GM12874 (cell line): ENCODE measurements at regions not wholly inside any gene's neighbourhood (a gene's known extent, or its start where the extent isn't known, plus 50 kb on each side); places are given as distances from the start of the nearest gene placed in this dataset.

Source experiments
- TF ChIP-seq, protein P1 (sequence below): IDR thresholded peaks from 2 replicates; pipeline ENCODE4 v1.5.1; 2011; ENCODE audit warnings: low read depth, mild to moderate bottlenecking, control low read depth, low read length, moderate library complexity; ENCODE audit not compliant: insufficient read depth

- TF ChIP-seq, protein P1, sequence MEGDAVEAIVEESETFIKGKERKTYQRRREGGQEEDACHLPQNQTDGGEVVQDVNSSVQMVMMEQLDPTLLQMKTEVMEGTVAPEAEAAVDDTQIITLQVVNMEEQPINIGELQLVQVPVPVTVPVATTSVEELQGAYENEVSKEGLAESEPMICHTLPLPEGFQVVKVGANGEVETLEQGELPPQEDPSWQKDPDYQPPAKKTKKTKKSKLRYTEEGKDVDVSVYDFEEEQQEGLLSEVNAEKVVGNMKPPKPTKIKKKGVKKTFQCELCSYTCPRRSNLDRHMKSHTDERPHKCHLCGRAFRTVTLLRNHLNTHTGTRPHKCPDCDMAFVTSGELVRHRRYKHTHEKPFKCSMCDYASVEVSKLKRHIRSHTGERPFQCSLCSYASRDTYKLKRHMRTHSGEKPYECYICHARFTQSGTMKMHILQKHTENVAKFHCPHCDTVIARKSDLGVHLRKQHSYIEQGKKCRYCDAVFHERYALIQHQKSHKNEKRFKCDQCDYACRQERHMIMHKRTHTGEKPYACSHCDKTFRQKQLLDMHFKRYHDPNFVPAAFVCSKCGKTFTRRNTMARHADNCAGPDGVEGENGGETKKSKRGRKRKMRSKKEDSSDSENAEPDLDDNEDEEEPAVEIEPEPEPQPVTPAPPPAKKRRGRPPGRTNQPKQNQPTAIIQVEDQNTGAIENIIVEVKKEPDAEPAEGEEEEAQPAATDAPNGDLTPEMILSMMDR = no peak
These were observed 265.3 kb upstream of the TBX3 start for GRCh38 chr12:114949058-114949820.

DNA sequence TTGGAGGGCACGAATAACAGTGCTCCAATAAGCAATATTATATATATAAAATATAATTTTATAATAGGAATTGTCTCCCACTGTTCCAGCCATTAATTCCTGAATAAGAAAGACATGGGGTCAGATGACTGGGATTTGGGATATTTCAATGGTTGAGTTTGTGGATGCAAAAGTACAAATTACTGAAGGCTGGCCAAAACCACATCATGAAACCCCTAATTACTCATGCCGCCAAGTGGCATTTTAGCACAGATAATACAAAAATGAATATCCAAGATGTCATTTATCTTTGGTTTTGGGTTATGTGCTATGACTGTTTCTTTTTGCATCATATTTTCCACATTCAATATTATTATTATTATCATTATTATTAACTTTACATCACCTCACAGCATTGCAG lies 261.4 kb upstream of the TBX3 start:
- TF ChIP-seq, protein P1 = no peak

GRCh38 chr12:114944736-114945135 lies 260.8 kb upstream of the TBX3 start:
- TF ChIP-seq, protein P1 = no peak

DNA sequence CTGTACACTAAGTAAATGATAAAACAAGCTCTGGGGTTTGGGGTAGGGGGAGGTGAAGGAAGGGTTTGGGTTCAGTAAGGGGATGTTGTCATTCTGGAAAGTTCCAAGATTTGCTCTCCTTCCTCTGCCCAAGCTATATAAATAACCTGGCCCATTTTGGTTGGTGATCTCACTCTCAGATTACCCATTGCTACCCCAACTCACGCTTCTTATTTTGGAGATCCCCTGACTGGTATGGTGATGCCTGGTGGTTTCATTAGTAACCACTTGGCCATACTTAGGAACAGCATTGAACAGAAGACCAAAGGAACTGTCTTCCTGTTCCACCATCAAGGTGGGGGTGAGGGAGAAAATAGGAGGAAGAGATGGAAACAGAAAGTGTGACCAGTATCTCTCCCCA lies 259.6 kb upstream of the TBX3 start:
- TF ChIP-seq, protein P1 = no peak

- TF ChIP-seq, protein P1 = no peak
These were observed 254.7 kb upstream of the TBX3 start for GRCh38 chr12:114938487-114939210.

DNA sequence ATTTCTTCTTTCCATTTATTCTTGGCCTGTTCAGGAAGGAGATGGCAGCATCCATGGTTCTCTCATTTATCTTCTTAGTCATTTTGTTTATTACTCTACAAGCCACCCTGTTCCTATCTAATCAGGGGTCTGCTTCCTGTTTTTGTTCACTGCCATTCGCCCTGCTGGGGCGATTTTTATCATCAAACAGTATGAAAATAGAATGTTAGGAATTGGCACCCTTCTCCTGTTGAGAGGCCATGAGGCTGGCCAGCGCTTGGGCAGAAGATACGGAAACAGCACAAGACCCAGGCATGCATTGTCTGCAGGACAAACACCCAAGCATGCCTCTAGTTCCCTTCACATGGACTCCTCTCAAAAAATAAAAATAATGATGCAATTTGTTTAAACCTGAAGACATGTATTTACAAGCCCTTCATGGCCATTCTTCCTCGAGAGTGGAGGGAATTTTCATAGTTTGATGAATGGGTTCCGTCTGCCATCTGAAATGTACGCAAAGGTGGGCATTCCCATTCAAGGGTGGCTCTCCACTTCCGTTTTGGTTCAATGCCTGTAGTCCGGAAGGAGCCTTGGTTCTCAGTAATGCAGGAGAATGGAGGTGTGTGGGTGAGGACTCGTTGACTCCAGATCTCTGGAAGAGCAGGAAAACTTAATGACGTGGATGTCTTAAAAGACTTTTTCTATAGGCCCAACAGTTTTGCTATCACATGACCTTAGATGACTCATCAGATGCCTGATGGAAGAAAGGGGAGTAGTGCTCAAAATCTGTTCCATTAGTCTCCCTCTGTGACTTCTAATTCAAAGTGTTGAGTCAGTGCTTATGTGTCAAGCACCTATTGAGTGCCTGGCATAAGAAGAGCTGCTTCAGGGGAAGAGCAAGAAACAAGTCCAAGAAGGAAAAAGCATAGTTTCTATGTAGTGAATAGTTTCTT lies 252.4 kb upstream of the TBX3 start:
- TF ChIP-seq, protein P1 = no peak

GRCh38 chr12:114935658-114936057 lies 251.7 kb upstream of the TBX3 start:
- TF ChIP-seq, protein P1 = no peak
